Adrenal gland (tissue), 9 donors: ENCODE measurements at regions not wholly inside any gene's neighbourhood (a gene's known extent, or its start where the extent isn't known, plus 50 kb on each side); places are given as distances from the start of the nearest gene placed in this dataset.

Experiments used
- DNase-seq, 7 donors: peaks; one replicate each; pipeline ENCODE4 v3.0.0-alpha.2; 2019 to 2020
- H3K27ac ChIP-seq, 5 donors: fragments of 200-600 bp; sonication (generic) in 4 of 5; 1 replicate in 3 of 5; 2 replicates in 2 of 5; pipeline versions ENCODE4 v1.5.1 to v1.8.0; 2016 to 2020; ENCODE audit warnings: mild to moderate bottlenecking in 1 of 5
- H3K27me3 ChIP-seq: fragments of 200-600 bp; 2 replicates; pipeline ENCODE4 v1.8.0; 2021
- H3K36me3 ChIP-seq, 2 donors: fragments of 200-600 bp; replicated peaks in 1 of 2; 1 replicate in 1 of 2; 2 replicates in 1 of 2; pipeline versions ENCODE4 v1.5.1 to v1.8.0; 2018 to 2022
- H3K4me1 ChIP-seq, 2 donors: fragments of 200-600 bp; replicated peaks in 1 of 2; 1 replicate in 1 of 2; 2 replicates in 1 of 2; pipeline versions ENCODE4 v1.5.1 to v1.8.0; 2018 to 2021
- H3K4me3 ChIP-seq, 4 donors: fragments of 200-600 bp; sonication (generic) in 3 of 4; one replicate each; pipeline ENCODE4 v1.5.1; 2016 to 2018
- H3K9me3 ChIP-seq, 3 donors: fragments of 200-600 bp; sonication (generic) in 1 of 3; replicated peaks in 1 of 3; 1 replicate in 2 of 3; 2 replicates in 1 of 3; pipeline versions ENCODE4 v1.5.1 to v1.8.0; 2016 to 2021
- POLR2A ChIP-seq, 2 donors: fragments of 450-650 bp; IDR thresholded peaks; one replicate each; pipeline ENCODE4 v1.6.1; 2017; ENCODE audit warnings: antibody characterized with exemption in 2 of 2, mild to moderate bottlenecking in 2 of 2, moderate library complexity in 1 of 2
- WGBS, 4 donors: extraction: QIAGEN DNeasy Blood & Tissue Kit in 2 of 4; methylation state at CpG; one replicate each; pipeline versions ENCODE4 v1.1.5 to v1.1.7; 2013 to 2017; 5-methylcytosine and 5-hydroxymethylcytosine counted together
- intact Hi-C, 2 donors: fragments of 100-400 bp; cut with DNase I; formaldehyde crosslinking; loops; one replicate each; pipeline versions ENCODE4 v1.14.1 to v1.15.0; 2022 to 2023
- TF ChIP-seq, protein P1 (sequence below), 6 experiments: fragments of 450-650 bp in 4 of 6; fragments of 200-600 bp in 2 of 6; sonication (generic) in 1 of 6; IDR thresholded peaks; 1 replicate in 5 of 6; 2 replicates in 1 of 6; pipeline versions ENCODE4 v1.5.1 to v1.8.0; 2016 to 2021; ENCODE audit warnings: antibody characterized with exemption in 6 of 6, mild to moderate bottlenecking in 2 of 6, moderate library complexity in 1 of 6
- donor health status: healthy with polysubstance abuse.
- donor health status: Bipolar disorder and iron deficiency.
- donor health status: DM: yes; HTN: yes; CAD: no.
- donor health status: DM: no; HTN: no; CAD: no.
- donor health status: DM: no; HTN: no; CAD: no.

DNA sequence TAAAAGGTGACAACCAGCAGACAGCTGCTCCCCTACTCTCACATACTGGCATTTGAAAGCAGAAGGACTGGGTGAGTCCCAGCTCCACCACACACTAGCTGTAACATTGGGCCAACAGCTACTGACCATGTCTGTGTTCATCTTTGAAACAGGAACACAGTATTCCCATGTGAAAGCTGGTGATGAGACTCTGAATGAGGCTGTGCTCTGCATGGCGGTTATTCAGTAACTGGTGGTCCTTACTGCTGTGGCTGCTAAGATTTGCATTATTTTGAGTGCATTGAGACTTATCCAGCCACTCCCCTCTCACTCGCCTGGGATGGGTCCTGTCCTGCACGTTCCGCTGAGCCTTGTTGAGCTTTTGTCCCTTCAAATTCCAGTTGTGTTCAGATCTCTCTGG is 342.9 kb downstream of the FOXL1 start:
- Histone ChIP-seq H3K4me1 (no peaks in the 10 kb centered on the region), H3K27ac (no peak overlapping the region), H3K27me3 (peaks cover 12% of the 10 kb centered on the region), H3K36me3 (no peaks in the 10 kb centered on the region), H3K4me3 (no peak overlapping the region), H3K9me3 (no peaks in the 10 kb centered on the region)
- WGBS, 4 donors: 87 to 91% (median 89%) methylated on average over 4 of the region's 4 CpGs
- TF ChIP-seq POLR2A (IDR thresholded peaks at IDR 0.05): no peak
- TF ChIP-seq, protein P1, sequence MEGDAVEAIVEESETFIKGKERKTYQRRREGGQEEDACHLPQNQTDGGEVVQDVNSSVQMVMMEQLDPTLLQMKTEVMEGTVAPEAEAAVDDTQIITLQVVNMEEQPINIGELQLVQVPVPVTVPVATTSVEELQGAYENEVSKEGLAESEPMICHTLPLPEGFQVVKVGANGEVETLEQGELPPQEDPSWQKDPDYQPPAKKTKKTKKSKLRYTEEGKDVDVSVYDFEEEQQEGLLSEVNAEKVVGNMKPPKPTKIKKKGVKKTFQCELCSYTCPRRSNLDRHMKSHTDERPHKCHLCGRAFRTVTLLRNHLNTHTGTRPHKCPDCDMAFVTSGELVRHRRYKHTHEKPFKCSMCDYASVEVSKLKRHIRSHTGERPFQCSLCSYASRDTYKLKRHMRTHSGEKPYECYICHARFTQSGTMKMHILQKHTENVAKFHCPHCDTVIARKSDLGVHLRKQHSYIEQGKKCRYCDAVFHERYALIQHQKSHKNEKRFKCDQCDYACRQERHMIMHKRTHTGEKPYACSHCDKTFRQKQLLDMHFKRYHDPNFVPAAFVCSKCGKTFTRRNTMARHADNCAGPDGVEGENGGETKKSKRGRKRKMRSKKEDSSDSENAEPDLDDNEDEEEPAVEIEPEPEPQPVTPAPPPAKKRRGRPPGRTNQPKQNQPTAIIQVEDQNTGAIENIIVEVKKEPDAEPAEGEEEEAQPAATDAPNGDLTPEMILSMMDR (IDR thresholded peaks at IDR 0.05): no peak
- DNase-seq: no peak
- intact Hi-C loops: no loop called here

DNA sequence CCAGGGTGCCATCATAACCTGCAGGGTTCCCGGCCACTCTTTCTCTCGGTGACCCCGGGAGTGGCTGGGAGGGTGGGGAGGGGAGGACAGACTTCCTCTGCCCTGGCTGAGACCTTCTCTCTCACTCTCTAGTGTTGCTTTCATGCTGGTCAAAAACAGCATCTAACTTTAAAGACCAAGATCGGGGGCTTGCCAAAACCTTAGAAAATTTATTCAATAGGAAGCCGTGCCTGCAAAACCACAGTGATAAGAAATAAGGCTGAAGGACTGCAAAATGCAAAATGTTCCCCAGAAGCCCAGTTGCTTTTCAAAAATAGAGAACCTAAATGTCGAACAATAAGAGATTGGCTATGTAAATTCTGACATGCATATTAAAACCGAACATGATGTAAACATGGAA is 344.0 kb downstream of the FOXL1 start:
- intact Hi-C loops: no loop called here
- Histone ChIP-seq H3K36me3 (no peaks in the 10 kb centered on the region), H3K4me1 (no peaks in the 10 kb centered on the region), H3K27ac (no peak overlapping the region), H3K9me3 (no peaks in the 10 kb centered on the region), H3K27me3 (peaks cover 21% of the 10 kb centered on the region), H3K4me3 (no peak overlapping the region)
- DNase-seq: no peak
- 53 to 60% (median 56%) methylated on average over 7 of the region's 7 CpGs for WGBS, 4 donors
- TF ChIP-seq, protein P1 (IDR thresholded peaks at IDR 0.05): no peak
- TF ChIP-seq POLR2A (IDR thresholded peaks at IDR 0.05): no peak

DNA sequence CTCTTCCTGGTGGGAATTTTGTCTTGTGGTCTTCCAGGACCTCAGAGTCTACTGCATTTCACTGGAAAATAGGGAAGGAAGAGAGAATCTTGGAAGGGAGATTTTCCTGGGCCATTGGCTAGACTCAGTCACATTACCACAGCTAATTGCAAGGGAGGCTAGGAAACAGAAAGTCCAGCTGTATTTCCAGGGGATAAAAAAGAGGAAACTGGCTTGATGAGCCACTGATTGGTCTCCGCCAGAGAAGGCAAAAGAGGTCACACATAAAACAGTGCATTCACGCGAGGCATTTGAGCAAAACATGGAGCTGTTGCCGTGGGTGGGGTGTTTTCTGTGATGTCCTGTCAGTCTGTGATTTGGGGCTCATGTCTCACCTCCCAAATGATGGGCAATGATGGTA is 345.3 kb downstream of the FOXL1 start:
- 73 to 83% (median 79%) methylated on average over 4 of the region's 4 CpGs for WGBS, 4 donors
- no peak for DNase-seq
- Histone ChIP-seq H3K4me3 (no peak overlapping the region), H3K9me3 (no peaks in the 10 kb centered on the region), H3K4me1 (no peaks in the 10 kb centered on the region), H3K27me3 (peaks cover 29% of the 10 kb centered on the region), H3K36me3 (no peaks in the 10 kb centered on the region), H3K27ac (no peak overlapping the region)
- TF ChIP-seq POLR2A (IDR thresholded peaks at IDR 0.05): no peak
- TF ChIP-seq, protein P1 (IDR thresholded peaks at IDR 0.05): no peak
- intact Hi-C loops: no loop called here

DNA sequence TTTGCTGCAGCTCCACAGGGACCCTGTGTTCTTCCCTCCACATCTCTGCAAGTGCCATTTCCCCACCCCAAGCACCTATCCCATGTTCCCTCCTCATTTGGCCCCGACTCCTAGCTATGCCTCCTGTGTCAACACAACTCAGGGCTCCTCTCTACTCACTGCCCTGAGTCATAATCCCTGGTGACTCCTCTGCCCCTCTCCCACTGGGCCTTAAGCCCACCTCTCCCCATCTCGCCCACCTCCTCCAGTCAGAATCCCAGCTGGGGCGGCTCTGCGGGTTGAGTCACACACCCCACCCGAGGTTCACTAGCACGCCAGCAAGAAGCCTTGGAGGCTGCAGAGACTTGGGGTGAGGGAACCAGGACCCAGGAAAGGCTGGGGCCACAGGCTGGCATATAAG is 346.2 kb downstream of the FOXL1 start:
- DNase-seq: no peak
- Histone ChIP-seq H3K36me3 (no peaks in the 10 kb centered on the region), H3K27me3 (peaks cover 38% of the 10 kb centered on the region), H3K27ac (no peak overlapping the region), H3K4me3 (no peak overlapping the region), H3K4me1 (no peaks in the 10 kb centered on the region), H3K9me3 (no peaks in the 10 kb centered on the region)
- TF ChIP-seq, protein P1 (IDR thresholded peaks at IDR 0.05): no peak
- TF ChIP-seq POLR2A (IDR thresholded peaks at IDR 0.05): no peak
- intact Hi-C loops: no loop called here
- 87 to 92% (median 89%) methylated on average over 3 to 6 of the region's 6 CpGs for WGBS, 4 donors
